ENCODE measurements at regions not wholly inside any gene's neighbourhood (a gene's known extent, or its start where the extent isn't known, plus 50 kb on each side); places are given as distances from the start of the nearest gene placed in this dataset.

GRCh38 chr6:104404377-104404776 is 455.3 kb downstream of the HACE1 start:
- no peak overlapping the region for H3K4me3 ChIP-seq (ENCODE audit: low read depth, low read length)
- TF ChIP-seq CTCF (IDR thresholded peaks at IDR 0.05; ENCODE audit: insufficient read depth, low read depth, low read length), result no peak
- DNase-seq (ENCODE audit: low read depth), result peak; percentile 17

GRCh38 chr6:104402572-104402971 is 457.1 kb downstream of the HACE1 start:
- H3K4me3 ChIP-seq (ENCODE audit: low read depth, low read length), result no peak overlapping the region
- no peak for DNase-seq (ENCODE audit: low read depth)
- no peak for TF ChIP-seq CTCF (IDR thresholded peaks at IDR 0.05; ENCODE audit: insufficient read depth, low read depth, low read length)

GRCh38 chr6:104401926-104402325 is 457.8 kb downstream of the HACE1 start:
- TF ChIP-seq CTCF (IDR thresholded peaks at IDR 0.05; ENCODE audit: insufficient read depth, low read depth, low read length), result no peak
- no peak for DNase-seq (ENCODE audit: low read depth)
- H3K4me3 ChIP-seq (ENCODE audit: low read depth, low read length), result no peak overlapping the region

GRCh38 chr6:104400844-104401243 is 458.9 kb downstream of the HACE1 start:
- no peak for TF ChIP-seq CTCF (IDR thresholded peaks at IDR 0.05; ENCODE audit: insufficient read depth, low read depth, low read length)
- DNase-seq (ENCODE audit: low read depth), result no peak
- no peak overlapping the region for H3K4me3 ChIP-seq (ENCODE audit: low read depth, low read length)

GRCh38 chr6:104396077-104396476 is 463.6 kb downstream of the HACE1 start:
- no peak for DNase-seq (ENCODE audit: low read depth)
- TF ChIP-seq CTCF (IDR thresholded peaks at IDR 0.05; ENCODE audit: insufficient read depth, low read depth, low read length), result no peak
- H3K4me3 ChIP-seq (ENCODE audit: low read depth, low read length), result no peak overlapping the region

GRCh38 chr6:104381907-104382306 is 477.8 kb downstream of the HACE1 start:
- no peak overlapping the region for H3K4me3 ChIP-seq (ENCODE audit: low read depth, low read length)
- no peak for DNase-seq (ENCODE audit: low read depth)
- TF ChIP-seq CTCF (IDR thresholded peaks at IDR 0.05; ENCODE audit: insufficient read depth, low read depth, low read length), result no peak

- H3K4me3 ChIP-seq (ENCODE audit: low read depth, low read length), result no peak overlapping the region
- no peak for DNase-seq (ENCODE audit: low read depth)
- no peak for TF ChIP-seq CTCF (IDR thresholded peaks at IDR 0.05; ENCODE audit: insufficient read depth, low read depth, low read length)
Observed at GRCh38 chr6:104365451-104366234, 494.1 kb downstream of the HACE1 start.

Measured in fibroblast of villous mesenchyme (primary cell).